Muscle of leg (tissue), 3 donors: ENCODE measurements at regions not wholly inside any gene's neighbourhood (a gene's known extent, or its start where the extent isn't known, plus 50 kb on each side); places are given as distances from the start of the nearest gene placed in this dataset.
"Not testable (repeated sequence)": the region's sequence is repeated elsewhere in the genome, so short reads cannot be mapped to it uniquely, and the experiment has no call there.

Source experiments
- DNase-seq: peaks from one replicate; pipeline ENCODE4 v3.0.0; 2013
- H3K27ac ChIP-seq: one replicate; pipeline ENCODE4 v1.5.1; 2013; ENCODE audit warnings: mild to moderate bottlenecking, low read length, control low read depth
- H3K27me3 ChIP-seq: one replicate; pipeline ENCODE4 v1.6.1; 2013; ENCODE audit warnings: low read length; ENCODE audit not compliant: control insufficient read depth, insufficient read depth
- H3K36me3 ChIP-seq: one replicate; pipeline ENCODE4 v1.6.1; 2013; ENCODE audit warnings: low read length; ENCODE audit not compliant: control insufficient read depth, insufficient read depth
- H3K4me1 ChIP-seq: one replicate; pipeline ENCODE4 v1.6.1; 2013; ENCODE audit warnings: low read length; ENCODE audit not compliant: control insufficient read depth, insufficient read depth
- H3K4me3 ChIP-seq: one replicate; pipeline ENCODE4 v1.5.1; 2013; ENCODE audit warnings: low read length, control low read depth
- H3K9me3 ChIP-seq: replicated peaks from 2 replicates; pipeline ENCODE4 v1.6.1; 2013; ENCODE audit warnings: low read depth, low read length; ENCODE audit not compliant: control insufficient read depth
- WGBS: methylation state at CpG from one replicate; pipeline ENCODE4 v1.1.5; 2013; ENCODE audit warnings: missing lambda C conversion rate; ENCODE audit not compliant: insufficient coverage; 5-methylcytosine and 5-hydroxymethylcytosine counted together

DNA sequence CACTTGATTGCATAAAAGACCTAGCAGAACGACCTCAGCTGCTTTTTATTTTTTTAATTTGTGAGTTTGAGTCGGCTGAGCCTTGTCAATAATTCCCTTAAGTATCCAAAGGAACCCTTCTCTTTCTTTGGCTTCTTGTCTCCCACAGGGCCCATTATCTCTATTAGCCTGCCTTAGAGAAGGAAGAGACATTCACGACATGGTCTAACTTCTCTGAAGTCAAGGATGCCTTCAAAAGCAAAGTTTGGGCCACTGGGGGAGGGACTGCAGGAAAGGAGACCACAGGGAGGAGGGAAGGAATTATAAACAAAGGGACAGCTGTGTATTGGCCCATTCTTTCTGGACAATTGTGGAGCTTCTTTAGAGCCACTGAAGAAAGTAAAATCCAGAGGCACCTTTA, 126.4 kb downstream of the BRMS1L start:
- WGBS: no CpG with 5 or more reads among the region's 3 CpGs
- Histone ChIP-seq H3K27ac (no peak overlapping the region), H3K27me3 (no peaks in the 10 kb centered on the region), H3K4me1 (no peaks in the 10 kb centered on the region), H3K36me3 (no peaks in the 10 kb centered on the region), H3K9me3 (no peaks in the 10 kb centered on the region), H3K4me3 (no peak overlapping the region)
- DNase-seq: no peak

DNA sequence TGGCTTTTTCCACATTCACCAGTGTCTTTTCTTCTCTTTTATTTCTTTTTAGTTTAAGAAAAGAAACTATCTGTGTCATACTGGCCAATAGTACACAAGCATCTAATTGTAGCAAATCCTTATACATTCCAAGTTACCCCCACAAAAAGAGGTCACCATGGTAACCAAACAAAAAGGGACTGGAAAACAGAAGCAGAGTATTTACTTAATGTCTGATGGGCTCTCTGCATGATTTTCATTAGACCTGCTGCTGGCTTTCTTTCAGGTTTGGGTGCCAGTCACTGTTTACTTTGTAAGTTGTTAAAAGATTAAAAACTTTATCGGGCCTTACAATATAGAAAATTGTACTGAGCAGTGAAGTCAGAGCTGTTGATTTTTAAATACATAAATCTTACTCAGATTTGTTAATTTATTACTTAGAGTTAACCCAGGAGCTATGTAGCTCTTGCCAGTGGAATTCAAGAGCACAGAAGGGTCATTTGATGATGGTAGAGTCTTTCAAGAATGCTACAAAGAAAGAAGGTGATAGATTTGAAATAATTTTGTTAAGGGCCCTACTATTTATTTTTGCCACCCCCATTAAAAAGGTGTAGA, 123.9 kb downstream of the BRMS1L start:
- peak; percentile 67 for DNase-seq
- H3K36me3 ChIP-seq: no peaks in the 10 kb centered on the region
- no CpG with 5 or more reads among the region's 1 CpG for WGBS

DNA sequence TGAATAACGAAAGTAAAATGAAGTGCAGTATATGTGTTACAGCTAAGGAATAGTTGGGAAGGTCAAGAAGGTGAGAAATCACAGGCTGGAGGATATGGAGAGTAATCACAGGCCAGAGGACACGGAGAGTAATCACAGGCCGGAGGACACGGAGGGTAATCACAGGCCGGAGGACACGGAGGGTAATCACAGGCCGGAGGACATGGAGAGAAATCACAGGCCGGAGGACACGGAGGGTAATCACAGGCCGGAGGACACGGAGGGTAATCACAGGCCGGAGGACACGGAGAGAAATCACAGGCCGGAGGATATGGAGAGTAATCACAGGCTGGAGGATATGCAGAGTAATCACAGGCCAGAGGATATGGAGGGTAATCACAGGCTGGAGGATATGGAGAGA, 121.8 kb downstream of the BRMS1L start:
- not testable (repeated sequence) for H3K4me3 ChIP-seq, H3K36me3 ChIP-seq, H3K27ac ChIP-seq, H3K27me3 ChIP-seq, DNase-seq, H3K4me1 ChIP-seq, H3K9me3 ChIP-seq
- 90% methylated on average over 2 of the region's 14 CpGs for WGBS

More for the DNA sequence above, 123.9 kb downstream of the BRMS1L start:
- Histone ChIP-seq H3K4me3 (no peak overlapping the region), H3K9me3 (no peaks in the 10 kb centered on the region), H3K27ac (no peak overlapping the region), H3K4me1 (no peaks in the 10 kb centered on the region), H3K27me3 (no peaks in the 10 kb centered on the region)

DNA sequence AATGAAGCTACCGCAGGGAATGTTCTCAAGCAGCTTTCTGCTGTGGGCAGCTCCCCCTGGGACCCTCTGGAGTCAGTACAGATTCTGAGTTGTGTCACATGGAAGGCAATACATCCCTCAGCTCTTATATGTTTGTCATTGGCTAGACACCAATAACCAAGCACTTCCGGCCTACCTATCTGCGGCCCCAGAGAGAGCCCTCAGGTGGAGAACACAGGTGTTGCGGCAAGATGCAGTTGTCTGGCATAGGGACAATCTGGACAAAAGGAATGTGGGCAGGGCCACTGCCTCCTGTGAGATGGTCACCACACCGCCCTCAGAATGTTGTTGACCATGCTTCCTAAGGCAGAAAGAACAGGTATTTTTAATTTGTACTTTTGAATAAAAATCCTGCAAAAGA, 118.7 kb downstream of the BRMS1L start:
- H3K36me3 ChIP-seq: no peaks in the 10 kb centered on the region
- H3K9me3 ChIP-seq: no peaks in the 10 kb centered on the region
- DNase-seq: no peak
- no peak overlapping the region for H3K27ac ChIP-seq
- H3K4me1 ChIP-seq: no peaks in the 10 kb centered on the region
- H3K4me3 ChIP-seq: no peak overlapping the region
- H3K27me3 ChIP-seq: peaks cover 2% of the 10 kb centered on the region
- WGBS: 40% methylated on average over 1 of the region's 5 CpGs

DNA sequence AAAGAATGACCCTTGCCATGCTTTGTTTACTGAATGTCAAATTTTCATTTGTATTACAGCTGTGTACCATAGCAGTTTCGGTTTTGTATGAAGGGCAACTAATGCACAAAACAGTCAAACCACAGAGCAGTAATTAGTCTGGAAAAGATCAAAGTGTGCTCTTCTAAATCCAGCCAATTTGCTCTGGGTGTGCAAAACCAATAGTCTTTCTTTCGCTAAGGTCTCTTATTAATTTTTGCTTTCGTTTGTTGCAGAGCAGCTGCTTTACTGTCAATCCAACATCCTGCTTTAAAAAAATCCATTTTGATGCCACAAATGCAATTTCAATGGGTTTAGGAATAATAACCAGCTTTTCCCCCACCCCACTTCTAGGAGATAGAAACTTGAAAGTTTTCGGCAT, 114.2 kb downstream of the BRMS1L start:
- no CpG with 5 or more reads among the region's 4 CpGs for WGBS
- H3K4me1 ChIP-seq: no peaks in the 10 kb centered on the region
- DNase-seq: no peak

DNA sequence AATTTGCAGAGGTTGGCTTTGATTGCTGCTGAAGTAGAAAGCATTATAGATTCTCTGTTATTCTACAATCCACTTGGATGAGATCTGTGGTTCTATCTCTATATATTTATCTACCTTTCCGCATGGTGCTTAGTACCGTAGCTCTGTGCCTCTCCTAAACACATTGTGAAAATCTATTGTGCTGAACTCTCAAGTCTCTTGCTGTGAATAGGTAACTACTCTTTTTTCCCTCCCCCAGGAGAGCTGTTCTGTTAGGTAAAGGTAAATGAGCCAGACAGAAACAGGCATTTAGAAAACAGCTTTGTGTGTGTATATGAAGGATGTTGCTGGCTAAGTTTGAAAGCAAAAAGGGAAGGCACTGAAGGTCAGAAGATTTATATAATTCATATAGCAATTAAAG, 112.6 kb downstream of the BRMS1L start:
- Histone ChIP-seq H3K27ac (no peak overlapping the region), H3K4me1 (no peaks in the 10 kb centered on the region), H3K9me3 (no peaks in the 10 kb centered on the region), H3K36me3 (no peaks in the 10 kb centered on the region), H3K4me3 (no peak overlapping the region), H3K27me3 (peaks cover 2% of the 10 kb centered on the region)
- no peak for DNase-seq
- no CpG with 5 or more reads among the region's 2 CpGs for WGBS

More for the DNA sequence above, 114.2 kb downstream of the BRMS1L start:
- Histone ChIP-seq H3K4me3 (no peak overlapping the region), H3K36me3 (no peaks in the 10 kb centered on the region), H3K27me3 (peaks cover 2% of the 10 kb centered on the region), H3K9me3 (no peaks in the 10 kb centered on the region), H3K27ac (no peak overlapping the region)

DNA sequence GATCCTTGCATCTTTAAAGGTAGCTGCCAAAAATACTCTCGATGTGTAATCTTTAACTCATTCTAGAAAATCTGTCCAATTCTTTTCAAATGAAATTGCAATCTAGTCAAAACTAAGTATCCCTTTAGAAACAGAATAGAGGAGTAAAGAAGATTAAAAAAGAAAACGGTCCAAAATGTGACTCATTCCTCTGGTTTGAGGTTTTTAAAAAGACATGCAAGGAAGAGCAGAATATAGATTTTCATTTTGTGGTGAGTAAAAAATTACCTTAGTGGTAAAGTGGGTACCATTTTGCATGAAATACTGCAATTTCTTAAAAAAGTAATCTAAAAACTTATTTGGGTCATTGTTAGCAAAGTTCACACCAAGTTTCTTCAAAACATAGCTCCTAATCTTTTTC, 108.4 kb downstream of the BRMS1L start:
- H3K4me3 ChIP-seq: no peak overlapping the region
- no peaks in the 10 kb centered on the region for H3K9me3 ChIP-seq
- peak; percentile 21 for DNase-seq
- H3K27me3 ChIP-seq: no peaks in the 10 kb centered on the region
- H3K4me1 ChIP-seq: no peaks in the 10 kb centered on the region
- no CpG with 5 or more reads among the region's 2 CpGs for WGBS
- no peaks in the 10 kb centered on the region for H3K36me3 ChIP-seq
- H3K27ac ChIP-seq: no peak overlapping the region

DNA sequence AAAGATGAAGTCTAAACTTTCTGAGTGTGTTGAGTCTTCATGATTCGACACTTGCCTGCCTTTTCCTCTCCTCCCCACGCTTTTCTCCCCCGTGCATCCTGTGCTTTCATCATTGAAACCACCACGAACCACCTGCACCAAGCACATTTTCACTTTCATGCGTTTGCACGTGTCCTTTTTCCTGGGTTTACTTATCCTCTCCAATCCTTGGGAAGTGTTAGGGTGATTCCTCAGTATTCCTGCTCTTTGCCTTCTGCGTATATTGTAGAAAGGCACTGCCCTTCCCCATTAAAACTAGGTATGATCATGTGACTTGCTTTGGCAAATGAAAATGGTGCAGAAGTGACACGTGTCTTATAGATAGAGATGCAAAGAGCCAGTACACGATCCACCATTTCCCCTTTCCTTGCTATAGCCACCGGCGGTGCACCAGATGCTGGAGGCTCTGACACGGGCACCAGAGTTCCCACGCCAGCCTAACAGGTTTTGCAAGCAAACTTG, 106.6 kb downstream of the BRMS1L start:
- WGBS: 69% methylated on average over 6 of the region's 13 CpGs
- H3K27ac ChIP-seq: no peak overlapping the region
- no peak overlapping the region for H3K4me3 ChIP-seq
- H3K36me3 ChIP-seq: no peaks in the 10 kb centered on the region
- H3K27me3 ChIP-seq: no peaks in the 10 kb centered on the region
- no peaks in the 10 kb centered on the region for H3K4me1 ChIP-seq
- no peak for DNase-seq
- no peaks in the 10 kb centered on the region for H3K9me3 ChIP-seq

DNA sequence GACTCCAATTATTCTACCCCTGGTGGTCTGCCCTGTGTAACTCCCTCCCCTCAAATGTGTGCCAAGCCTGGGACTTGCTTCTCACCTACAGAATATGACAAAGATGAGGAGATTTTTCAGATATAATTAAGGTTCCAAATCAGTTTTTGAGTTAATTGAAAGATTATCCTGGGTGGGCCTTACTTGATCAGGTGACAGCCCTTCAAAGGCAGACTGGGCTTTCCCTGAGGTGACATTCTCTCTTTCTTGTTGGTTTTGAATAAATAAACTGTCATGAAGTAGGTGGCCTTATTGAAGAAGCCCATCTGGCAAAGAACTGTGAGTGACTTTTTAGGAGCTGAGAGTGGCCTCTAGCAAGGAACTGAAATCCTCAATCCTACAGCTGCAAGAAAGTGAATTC, 106.0 kb downstream of the BRMS1L start:
- no peak overlapping the region for H3K4me3 ChIP-seq

DNA sequence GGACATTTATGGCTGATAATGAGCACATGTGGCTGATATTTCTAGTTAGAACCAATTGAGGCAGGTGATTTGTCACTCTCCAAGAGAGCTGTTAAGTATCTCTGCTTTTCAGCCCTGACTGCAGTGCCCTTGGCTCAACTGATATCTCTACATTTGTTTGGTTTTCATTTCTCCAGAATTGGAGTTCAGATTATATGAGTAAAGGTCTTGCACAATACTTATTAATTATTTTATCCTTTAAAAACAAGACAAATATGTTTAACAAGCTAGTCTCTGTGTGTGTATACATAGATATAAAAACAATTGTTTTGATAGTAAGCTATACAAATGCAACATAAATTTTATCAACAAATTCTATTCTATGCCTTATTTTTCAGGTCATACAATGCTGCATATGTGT, 105.2 kb downstream of the BRMS1L start:
- no peak overlapping the region for H3K4me3 ChIP-seq
- no peaks in the 10 kb centered on the region for H3K36me3 ChIP-seq
- no peak overlapping the region for H3K27ac ChIP-seq
- H3K27me3 ChIP-seq: no peaks in the 10 kb centered on the region
- H3K4me1 ChIP-seq: no peaks in the 10 kb centered on the region
- H3K9me3 ChIP-seq: no peaks in the 10 kb centered on the region
- no peak for DNase-seq

More for the DNA sequence above, 106.0 kb downstream of the BRMS1L start:
- H3K27ac ChIP-seq: no peak overlapping the region
- H3K4me1 ChIP-seq: no peaks in the 10 kb centered on the region
- no peaks in the 10 kb centered on the region for H3K36me3 ChIP-seq
- DNase-seq: no peak
- no peaks in the 10 kb centered on the region for H3K27me3 ChIP-seq
- H3K9me3 ChIP-seq: no peaks in the 10 kb centered on the region

DNA sequence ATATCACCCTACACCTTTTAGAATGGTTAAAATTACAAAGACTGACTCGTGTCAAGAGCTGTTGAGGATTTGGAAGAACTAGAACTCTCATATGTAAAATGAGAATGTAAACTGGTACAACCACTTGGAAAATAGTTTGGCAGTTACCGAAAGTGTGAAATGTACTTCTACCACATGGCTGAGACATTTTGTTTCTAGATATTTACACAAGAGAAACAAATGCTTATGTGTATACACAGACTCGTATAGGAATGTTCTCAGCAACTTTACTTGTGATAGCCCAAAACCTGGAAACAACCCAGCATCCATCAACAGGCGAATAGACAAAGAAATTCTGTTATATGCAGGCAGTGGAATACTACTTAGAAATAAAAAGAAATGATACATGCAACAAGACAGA, 103.0 kb downstream of the BRMS1L start:
- H3K4me3 ChIP-seq: no peak overlapping the region
- WGBS: no CpG with 5 or more reads among the region's 4 CpGs
- H3K27ac ChIP-seq: no peak overlapping the region
- no peak for DNase-seq
- no peaks in the 10 kb centered on the region for H3K27me3 ChIP-seq
- no peaks in the 10 kb centered on the region for H3K9me3 ChIP-seq
- no peaks in the 10 kb centered on the region for H3K36me3 ChIP-seq
- H3K4me1 ChIP-seq: no peaks in the 10 kb centered on the region
